ENCODE measurements at regions not wholly inside any gene's neighbourhood (a gene's known extent, or its start where the extent isn't known, plus 50 kb on each side); places are given as distances from the start of the nearest gene placed in this dataset.
A peak's percentile ranks its signal among the peaks of the same experiment; 100 is the strongest.

- Histone ChIP-seq H3K36me3 (ENCODE audit: control insufficient read depth in 1 of 2, insufficient read depth in 2 of 2, low read length in 2 of 2) (no peaks in the 10 kb centered on the region), H3K4me2 (ENCODE audit: low read length) (peak overlapping the region; percentile 46), H2AFZ (ENCODE audit: low read depth, low read length, poor library complexity, severe bottlenecking) (no peak overlapping the region), H3K9me2 (ENCODE audit: insufficient read depth) (no peaks in the 10 kb centered on the region), H3K9me3 (ENCODE audit: control insufficient read depth in 1 of 2, insufficient read depth in 1 of 2, low read depth in 1 of 2, low read length in 2 of 2) (no peaks in the 10 kb centered on the region), H3K4me3 (replicated peaks in 1 of 2; ENCODE audit: low read depth in 1 of 2, low read length in 2 of 2) (no peak overlapping the region), H3K79me2 (ENCODE audit: insufficient read depth, low read length) (no peaks in the 10 kb centered on the region), H3K27ac (ENCODE audit: low read depth, low read length) (no peak overlapping the region), H3K27me3 (ENCODE audit: insufficient read depth, low read length) (no peaks in the 10 kb centered on the region), H3K9ac (ENCODE audit: low read length) (no peak overlapping the region), H4K20me1 (ENCODE audit: insufficient read depth) (no peaks in the 10 kb centered on the region), H3K4me1 (ENCODE audit: control insufficient read depth in 1 of 2, insufficient read depth in 2 of 2, low read length in 2 of 2) (peaks cover 0 to 15% of the 10 kb centered on the region in 2 experiments; a peak in 1 of 4 replicates)
- TF ChIP-seq EZH2phosphoT487 (IDR thresholded peaks at IDR 0.05; ENCODE audit: borderline replicate concordance) = no peak
- RAD21 ChIA-PET (ENCODE audit: low non-redundant PET in 1 of 2, low total read pairs in 2 of 2, uncharacterized antibody in 2 of 2, unreplicated experiment in 2 of 2) = no interaction called here
- no TSS peak for BruUV-seq (replicated peaks)
- ATAC-seq (no peak), DNase-seq (ENCODE audit: low read depth, low spot score) (no peak)
- CTCF ChIA-PET = no interaction called here
- intact Hi-C loops (cut with micrococcal nuclease) = no loop called here
- POLR2A ChIA-PET = no interaction called here
Measured at GRCh38 chr12:115374480-115375185, 690.7 kb upstream of the TBX3 start.

- H3K4me1 ChIP-seq (ENCODE audit: control insufficient read depth in 1 of 2, insufficient read depth in 2 of 2, low read length in 2 of 2) = peaks cover 0 to 15% of the 10 kb centered on the region in 2 experiments; a peak in 1 of 4 replicates
- H3K27me3 ChIP-seq (ENCODE audit: insufficient read depth, low read length) = no peaks in the 10 kb centered on the region
- ChIA-PET RAD21 (ENCODE audit: low non-redundant PET in 1 of 2, low total read pairs in 2 of 2, uncharacterized antibody in 2 of 2, unreplicated experiment in 2 of 2) (no interaction called here), POLR2A (no interaction called here), CTCF (no interaction called here)
- H3K36me3 ChIP-seq (ENCODE audit: control insufficient read depth in 1 of 2, insufficient read depth in 2 of 2, low read length in 2 of 2) = no peaks in the 10 kb centered on the region
- H3K27ac ChIP-seq (ENCODE audit: low read depth, low read length) = no peak overlapping the region
- H3K9me2 ChIP-seq (ENCODE audit: insufficient read depth) = no peaks in the 10 kb centered on the region
- no peaks in the 10 kb centered on the region for H4K20me1 ChIP-seq (ENCODE audit: insufficient read depth)
- no peak overlapping the region for H3K4me3 ChIP-seq (replicated peaks in 1 of 2; ENCODE audit: low read depth in 1 of 2, low read length in 2 of 2)
- no peak overlapping the region for H2AFZ ChIP-seq (ENCODE audit: low read depth, low read length, poor library complexity, severe bottlenecking)
- no peak overlapping the region for H3K9ac ChIP-seq (ENCODE audit: low read length)
- no peak for TF ChIP-seq TCF7L2 (IDR thresholded peaks at IDR 0.05; ENCODE audit: borderline replicate concordance, extremely low read depth, insufficient read depth, insufficient read length)
- TF ChIP-seq SP1 (IDR thresholded peaks at IDR 0.05; ENCODE audit: low read depth) = no peak
- no peak for TF ChIP-seq REST (IDR thresholded peaks at IDR 0.05; ENCODE audit: low read depth)
- no peak for TF ChIP-seq SRF (IDR thresholded peaks at IDR 0.05; ENCODE audit: low read depth)
- no peak for TF ChIP-seq MAX (IDR thresholded peaks at IDR 0.05)
- TF ChIP-seq CBX3 (IDR thresholded peaks at IDR 0.05; ENCODE audit: low read depth) = no peak
- TF ChIP-seq POLR2AphosphoS5 (IDR thresholded peaks at IDR 0.05; ENCODE audit: low read depth, low read length) = no peak
- TF ChIP-seq ZFX (IDR thresholded peaks at IDR 0.05) = no peak
- no peaks in the 10 kb centered on the region for H3K79me2 ChIP-seq (ENCODE audit: insufficient read depth, low read length)
- ATAC-seq (no peak), DNase-seq (ENCODE audit: low read depth, low spot score) (no peak)
- H3K4me2 ChIP-seq (ENCODE audit: low read length) = no peak overlapping the region
- no TSS peak for BruUV-seq (replicated peaks)
- no peaks in the 10 kb centered on the region for H3K9me3 ChIP-seq (ENCODE audit: control insufficient read depth in 1 of 2, insufficient read depth in 1 of 2, low read depth in 1 of 2, low read length in 2 of 2)
- intact Hi-C loops (cut with micrococcal nuclease) = no loop called here
Measured at GRCh38 chr12:115371711-115372110, 687.7 kb upstream of the TBX3 start.

Measured in HCT116 (cell line).